Stomach (tissue), 8 donors: ENCODE measurements at regions not wholly inside any gene's neighbourhood (a gene's known extent, or its start where the extent isn't known, plus 50 kb on each side); places are given as distances from the start of the nearest gene placed in this dataset.

Source experiments
- DNase-seq, 2 donors: peaks; one replicate each; pipeline versions ENCODE4 v3.0.0 to v3.0.0-alpha.2; 2013 to 2019
- H3K27ac ChIP-seq, 5 donors: fragments of 200-600 bp in 4 of 5; sonication (generic) in 4 of 5; one replicate each; pipeline ENCODE4 v1.5.1; 2013 to 2019; ENCODE audit warnings: mild to moderate bottlenecking in 1 of 5, moderate library complexity in 1 of 5
- H3K27me3 ChIP-seq, 3 donors: fragments of 200-600 bp; sonication (generic); one replicate each; pipeline ENCODE4 v1.5.1; 2017 to 2019; ENCODE audit warnings: mixed run types in 1 of 3
- H3K36me3 ChIP-seq, 4 donors: fragments of 200-600 bp; sonication (generic); 1 replicate in 3 of 4; 2 replicates in 1 of 4; pipeline ENCODE4 v1.5.1; 2016 to 2019
- H3K4me1 ChIP-seq, 4 donors: fragments of 200-600 bp; sonication (generic); one replicate each; pipeline ENCODE4 v1.5.1; 2016 to 2019
- H3K4me3 ChIP-seq, 4 donors: fragments of 200-600 bp; sonication (generic) in 3 of 4; one replicate each; pipeline ENCODE4 v1.5.1; 2016 to 2019; ENCODE audit warnings: mild to moderate bottlenecking in 1 of 4
- H3K9me3 ChIP-seq, 4 donors: fragments of 200-600 bp; sonication (generic); one replicate each; pipeline ENCODE4 v1.5.1; 2016 to 2019
- CTCF ChIP-seq, 7 experiments: fragments of 450-650 bp in 4 of 7; fragments of 200-600 bp in 3 of 7; sonication (generic) in 3 of 7; IDR thresholded peaks; one replicate each; pipeline ENCODE4 v1.5.1; 2016 to 2019; ENCODE audit warnings: antibody characterized with exemption in 7 of 7, control low read depth in 2 of 7, mild to moderate bottlenecking in 1 of 7
- EP300 ChIP-seq: sonication (generic); formaldehyde crosslinking; IDR thresholded peaks from one replicate; pipeline ENCODE4 v1.6.1; 2017; ENCODE audit warnings: antibody characterized with exemption
- POLR2A ChIP-seq, 4 donors: fragments of 450-650 bp; IDR thresholded peaks; one replicate each; pipeline ENCODE4 v1.6.1; 2016; ENCODE audit warnings: antibody characterized with exemption in 4 of 4, control low read depth in 2 of 4, mild to moderate bottlenecking in 1 of 4, moderate library complexity in 1 of 4
- POLR2AphosphoS5 ChIP-seq, 3 donors: sonication (generic); formaldehyde crosslinking; IDR thresholded peaks; one replicate each; pipeline ENCODE4 v1.6.1; 2016; ENCODE audit warnings: antibody characterized with exemption in 3 of 3
- WGBS, 5 donors: extraction: QIAGEN DNeasy Blood & Tissue Kit in 3 of 5; methylation state at CpG; one replicate each; pipeline versions ENCODE4 v1.1.5 to v1.1.7; 2013 to 2018; 5-methylcytosine and 5-hydroxymethylcytosine counted together
- intact Hi-C: fragments of 100-400 bp; cut with DNase I; formaldehyde crosslinking; loops from one replicate; pipeline ENCODE4 v1.15.1; 2023; ENCODE audit warnings: low total_unique reads
- donor health status: healthy with polysubstance abuse.
- donor health status: Bipolar disorder and iron deficiency.
- donor health status: healthy.

- peak; percentile 28 to 63 for DNase-seq
Measured at GRCh38 chr10:113397047-113397446, 155.8 kb upstream of the HABP2 start.

GRCh38 chr10:113399065-113399464 is 153.8 kb upstream of the HABP2 start:
- Histone ChIP-seq H3K27me3 (no peaks in the 10 kb centered on the region), H3K36me3 (no peaks in the 10 kb centered on the region), H3K27ac (peak overlapping the region in 4 of 5 donors; percentile 5 to 77 (median 40)), H3K9me3 (no peaks in the 10 kb centered on the region), H3K4me3 (no peak overlapping the region), H3K4me1 (peaks cover 17 to 35% (median 31%) of the 10 kb centered on the region in 4 donors)
- no peak for DNase-seq
- intact Hi-C loops: no loop called here
- no peak for TF ChIP-seq POLR2A (IDR thresholded peaks at IDR 0.05)
- no peak for TF ChIP-seq CTCF (IDR thresholded peaks at IDR 0.05)
- TF ChIP-seq POLR2AphosphoS5 (IDR thresholded peaks at IDR 0.05): no peak
- 58 to 62% (median 59%) methylated on average over 4 of the region's 4 CpGs for WGBS, 5 donors

More at GRCh38 chr10:113397047-113397446, 155.8 kb upstream of the HABP2 start:
- TF ChIP-seq CTCF (IDR thresholded peaks at IDR 0.05) (no peak), POLR2AphosphoS5 (IDR thresholded peaks at IDR 0.05) (peak in 1 of 3 donors; percentile 12)
- 14 to 32% (median 25%) methylated on average over 9 of the region's 9 CpGs for WGBS, 5 donors
- H3K36me3 ChIP-seq: no peaks in the 10 kb centered on the region
- H3K4me3 ChIP-seq: no peak overlapping the region
- intact Hi-C loops: no loop called here
- H3K9me3 ChIP-seq: no peaks in the 10 kb centered on the region
- H3K4me1 ChIP-seq: peaks cover 17 to 35% (median 31%) of the 10 kb centered on the region in 4 donors
- H3K27ac ChIP-seq: peak overlapping the region in 4 of 5 donors; percentile 41 to 56 (median 48)
- H3K27me3 ChIP-seq: no peaks in the 10 kb centered on the region

- 58 to 72% (median 61%) methylated on average over 3 of the region's 3 CpGs for WGBS, 5 donors
- no peak for TF ChIP-seq POLR2AphosphoS5 (IDR thresholded peaks at IDR 0.05)
- intact Hi-C loops: no loop called here
Measured at GRCh38 chr10:113402602-113403001, 150.3 kb upstream of the HABP2 start.

GRCh38 chr10:113407218-113407617 is 145.6 kb upstream of the HABP2 start:
- no peaks in the 10 kb centered on the region for H3K4me1 ChIP-seq
- H3K27ac ChIP-seq: no peak overlapping the region
- no peaks in the 10 kb centered on the region for H3K36me3 ChIP-seq
- no peak for DNase-seq
- TF ChIP-seq POLR2A (IDR thresholded peaks at IDR 0.05) (no peak), EP300 (no peak), CTCF (IDR thresholded peaks at IDR 0.05) (no peak), POLR2AphosphoS5 (IDR thresholded peaks at IDR 0.05) (no peak)
- WGBS, 5 donors: 73 to 85% (median 75%) methylated on average over 7 of the region's 7 CpGs
- H3K9me3 ChIP-seq: no peaks in the 10 kb centered on the region
- H3K27me3 ChIP-seq: no peaks in the 10 kb centered on the region
- no peak overlapping the region for H3K4me3 ChIP-seq
- intact Hi-C loops: no loop called here

More at GRCh38 chr10:113402602-113403001, 150.3 kb upstream of the HABP2 start:
- DNase-seq: no peak
- H3K9me3 ChIP-seq: no peaks in the 10 kb centered on the region
- H3K4me1 ChIP-seq: peaks cover 14 to 25% (median 19%) of the 10 kb centered on the region in 4 donors
- no peaks in the 10 kb centered on the region for H3K27me3 ChIP-seq
- no peaks in the 10 kb centered on the region for H3K36me3 ChIP-seq
- H3K4me3 ChIP-seq: no peak overlapping the region
- H3K27ac ChIP-seq: no peak overlapping the region

- Histone ChIP-seq H3K4me3 (no peak overlapping the region), H3K27ac (no peak overlapping the region), H3K27me3 (no peaks in the 10 kb centered on the region), H3K9me3 (no peaks in the 10 kb centered on the region), H3K4me1 (no peaks in the 10 kb centered on the region), H3K36me3 (no peaks in the 10 kb centered on the region)
- no peak for DNase-seq
- TF ChIP-seq CTCF (IDR thresholded peaks at IDR 0.05) (no peak), POLR2AphosphoS5 (IDR thresholded peaks at IDR 0.05) (no peak), POLR2A (IDR thresholded peaks at IDR 0.05) (no peak), EP300 (no peak)
- WGBS, 5 donors: 91 to 96% (median 94%) methylated on average over 10 of the region's 10 CpGs
- intact Hi-C loops: no loop called here
Measured at GRCh38 chr10:113409175-113409574, 143.7 kb upstream of the HABP2 start.
